OCI-LY1 (cell line): ENCODE measurements at regions not wholly inside any gene's neighbourhood (a gene's known extent, or its start where the extent isn't known, plus 50 kb on each side); places are given as distances from the start of the nearest gene placed in this dataset.

Experiments
- CTCF ChIP-seq: fragments of 200-600 bp; sonication (generic), shearing (Covaris generic); IDR thresholded peaks from 2 replicates; pipeline ENCODE4 v1.5.1; 2017; ENCODE audit warnings: mild to moderate bottlenecking, antibody characterized with exemption, low read length, moderate library complexity, mixed read lengths
- EZH2 ChIP-seq: fragments of 200-600 bp; sonication (generic), shearing (Covaris generic); IDR thresholded peaks from 2 replicates; pipeline ENCODE4 v1.8.0; 2017; ENCODE audit warnings: borderline replicate concordance, mixed run types, mild to moderate bottlenecking, antibody characterized with exemption, low read length, moderate library complexity, mixed read lengths

GRCh38 chr3:11720304-11720898, 76.7 kb upstream of the VGLL4 start:
- TF ChIP-seq CTCF = no peak
- TF ChIP-seq EZH2 = no peak
